Liver (tissue), 7 donors: ENCODE measurements at regions not wholly inside any gene's neighbourhood (a gene's known extent, or its start where the extent isn't known, plus 50 kb on each side); places are given as distances from the start of the nearest gene placed in this dataset.

Experiments used
- DNase-seq: peaks from one replicate; pipeline ENCODE4 v3.0.0-alpha.2; 2017; ENCODE audit warnings: low spot score
- H3K27ac ChIP-seq, 2 donors: one replicate each; pipeline ENCODE4 v1.7.0; 2013; ENCODE audit warnings: inconsistent platforms in 2 of 2, low read length in 2 of 2, control low read depth in 1 of 2, low read depth in 1 of 2, mild to moderate bottlenecking in 1 of 2
- H3K27me3 ChIP-seq, 4 donors: one replicate each; pipeline versions ENCODE4 v1.6.1 to v1.7.0; 2013; ENCODE audit warnings: low read length in 3 of 4, inconsistent platforms in 1 of 4, mild to moderate bottlenecking in 1 of 4, moderate library complexity in 1 of 4; ENCODE audit not compliant: control insufficient read depth in 4 of 4, insufficient read depth in 4 of 4
- H3K36me3 ChIP-seq, 4 donors: one replicate each; pipeline versions ENCODE4 v1.6.1 to v1.7.0; 2013; ENCODE audit warnings: low read length in 3 of 4, mild to moderate bottlenecking in 3 of 4, low read depth in 1 of 4, moderate library complexity in 1 of 4; ENCODE audit not compliant: control insufficient read depth in 4 of 4, insufficient read depth in 3 of 4
- H3K4me1 ChIP-seq, 4 donors: one replicate each; pipeline versions ENCODE4 v1.6.1 to v1.7.0; 2013; ENCODE audit warnings: low read length in 3 of 4, mild to moderate bottlenecking in 3 of 4, moderate library complexity in 1 of 4; ENCODE audit not compliant: control insufficient read depth in 4 of 4, insufficient read depth in 4 of 4
- H3K4me3 ChIP-seq, 3 donors: one replicate each; pipeline versions ENCODE4 v1.6.1 to v1.7.0; 2013; ENCODE audit warnings: low read length in 3 of 3, control low read depth in 1 of 3, low read depth in 1 of 3, mild to moderate bottlenecking in 1 of 3
- H3K9ac ChIP-seq, 2 donors: one replicate each; pipeline ENCODE4 v1.7.0; 2013; ENCODE audit warnings: low read length in 2 of 2, mild to moderate bottlenecking in 2 of 2, moderate library complexity in 2 of 2, control low read depth in 1 of 2, low read depth in 1 of 2
- H3K9me3 ChIP-seq, 4 donors: one replicate each; pipeline versions ENCODE4 v1.6.1 to v1.7.0; 2013; ENCODE audit warnings: low read length in 3 of 4; ENCODE audit not compliant: control insufficient read depth in 4 of 4
- ATF3 ChIP-seq: IDR thresholded peaks from 2 replicates; pipeline ENCODE4 v1.6.1; 2016; ENCODE audit warnings: antibody characterized with exemption
- FOXA1 ChIP-seq: IDR thresholded peaks from 2 replicates; pipeline ENCODE4 v1.6.1; 2016; ENCODE audit warnings: antibody characterized with exemption
- FOXA2 ChIP-seq: IDR thresholded peaks from 2 replicates; pipeline ENCODE4 v1.6.1; 2016; ENCODE audit warnings: antibody characterized with exemption
- GABPA ChIP-seq, 2 donors: IDR thresholded peaks in 1 of 2; conservative IDR thresholded peaks in 1 of 2; 2 replicates each; pipeline ENCODE4 v1.6.1; 2016; ENCODE audit warnings: antibody characterized with exemption in 2 of 2, mild to moderate bottlenecking in 1 of 2, moderate library complexity in 1 of 2
- HNF4A ChIP-seq, 2 donors: conservative IDR thresholded peaks; 2 replicates each; pipeline ENCODE4 v1.6.1; 2016; ENCODE audit warnings: antibody characterized with exemption in 2 of 2, mild to moderate bottlenecking in 2 of 2
- JUND ChIP-seq, 2 donors: IDR thresholded peaks; 2 replicates each; pipeline ENCODE4 v1.6.1; 2016; ENCODE audit warnings: antibody characterized with exemption in 2 of 2
- MAX ChIP-seq: IDR thresholded peaks from 2 replicates; pipeline ENCODE4 v1.6.1; 2016; ENCODE audit warnings: antibody characterized with exemption
- NR2F2 ChIP-seq: IDR thresholded peaks from 2 replicates; pipeline ENCODE4 v1.6.1; 2016; ENCODE audit warnings: antibody characterized with exemption
- RAD21 ChIP-seq, 2 donors: IDR thresholded peaks; 2 replicates each; pipeline ENCODE4 v1.6.1; 2016; ENCODE audit warnings: antibody characterized with exemption in 2 of 2, mild to moderate bottlenecking in 2 of 2
- RXRA ChIP-seq, 2 donors: IDR thresholded peaks; 2 replicates each; pipeline ENCODE4 v1.6.1; 2017 to 2018; ENCODE audit warnings: antibody characterized with exemption in 2 of 2, mild to moderate bottlenecking in 1 of 2
- SP1 ChIP-seq: IDR thresholded peaks from 2 replicates; pipeline ENCODE4 v1.6.1; 2018; ENCODE audit warnings: antibody characterized with exemption, mild to moderate bottlenecking
- TAF1 ChIP-seq: conservative IDR thresholded peaks from 2 replicates; pipeline ENCODE4 v1.6.1; 2016; ENCODE audit warnings: antibody characterized with exemption, mild to moderate bottlenecking
- YY1 ChIP-seq: IDR thresholded peaks from 2 replicates; pipeline ENCODE4 v1.6.1; 2016; ENCODE audit warnings: antibody characterized with exemption, mild to moderate bottlenecking
- WGBS: extraction: QIAGEN DNeasy Blood & Tissue Kit; methylation state at CpG from one replicate; pipeline ENCODE4 v1.1.7; 2013; 5-methylcytosine and 5-hydroxymethylcytosine counted together
- TF ChIP-seq, protein P1 (sequence below): IDR thresholded peaks from 2 replicates; pipeline ENCODE4 v1.6.1; 2016; ENCODE audit warnings: antibody characterized with exemption, mild to moderate bottlenecking
- TF ChIP-seq, protein P2 (sequence below): IDR thresholded peaks from 2 replicates; pipeline ENCODE4 v1.6.1; 2016; ENCODE audit warnings: antibody characterized with exemption
- donor health status: healthy.
- donor health status: healthy.
- donor health status: healthy.
- donor health status: healthy.

DNA sequence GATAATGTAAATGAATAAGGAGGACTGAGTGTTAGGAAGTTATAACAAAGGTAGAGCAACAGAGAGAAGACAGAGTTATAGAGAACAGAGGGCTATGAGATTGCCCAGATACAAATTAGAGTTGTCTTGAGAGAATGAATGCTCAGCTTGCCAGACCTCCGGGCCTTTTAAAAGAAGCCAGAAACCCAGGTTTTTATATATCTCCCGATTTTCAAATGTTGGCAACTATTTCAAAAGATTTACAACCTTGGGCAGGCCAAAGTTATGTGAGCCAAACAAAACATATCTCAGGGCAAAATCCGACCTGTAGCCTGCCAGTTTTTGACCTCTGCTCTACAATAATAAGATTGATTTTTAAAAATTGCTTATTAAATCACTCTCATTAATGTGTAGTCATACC, 573.1 kb upstream of the SLC10A2 start:
- Histone ChIP-seq H3K9me3 (no peaks in the 10 kb centered on the region), H3K4me3 (no peak overlapping the region), H3K9ac (no peak overlapping the region), H3K27ac (no peak overlapping the region), H3K36me3 (no peaks in the 10 kb centered on the region), H3K27me3 (no peaks in the 10 kb centered on the region), H3K4me1 (peaks cover 2 to 17% (median 11%) of the 10 kb centered on the region in 4 donors)
- no peak for DNase-seq
- 21% methylated on average over 3 of the region's 3 CpGs for WGBS
- TF ChIP-seq, protein P1, sequence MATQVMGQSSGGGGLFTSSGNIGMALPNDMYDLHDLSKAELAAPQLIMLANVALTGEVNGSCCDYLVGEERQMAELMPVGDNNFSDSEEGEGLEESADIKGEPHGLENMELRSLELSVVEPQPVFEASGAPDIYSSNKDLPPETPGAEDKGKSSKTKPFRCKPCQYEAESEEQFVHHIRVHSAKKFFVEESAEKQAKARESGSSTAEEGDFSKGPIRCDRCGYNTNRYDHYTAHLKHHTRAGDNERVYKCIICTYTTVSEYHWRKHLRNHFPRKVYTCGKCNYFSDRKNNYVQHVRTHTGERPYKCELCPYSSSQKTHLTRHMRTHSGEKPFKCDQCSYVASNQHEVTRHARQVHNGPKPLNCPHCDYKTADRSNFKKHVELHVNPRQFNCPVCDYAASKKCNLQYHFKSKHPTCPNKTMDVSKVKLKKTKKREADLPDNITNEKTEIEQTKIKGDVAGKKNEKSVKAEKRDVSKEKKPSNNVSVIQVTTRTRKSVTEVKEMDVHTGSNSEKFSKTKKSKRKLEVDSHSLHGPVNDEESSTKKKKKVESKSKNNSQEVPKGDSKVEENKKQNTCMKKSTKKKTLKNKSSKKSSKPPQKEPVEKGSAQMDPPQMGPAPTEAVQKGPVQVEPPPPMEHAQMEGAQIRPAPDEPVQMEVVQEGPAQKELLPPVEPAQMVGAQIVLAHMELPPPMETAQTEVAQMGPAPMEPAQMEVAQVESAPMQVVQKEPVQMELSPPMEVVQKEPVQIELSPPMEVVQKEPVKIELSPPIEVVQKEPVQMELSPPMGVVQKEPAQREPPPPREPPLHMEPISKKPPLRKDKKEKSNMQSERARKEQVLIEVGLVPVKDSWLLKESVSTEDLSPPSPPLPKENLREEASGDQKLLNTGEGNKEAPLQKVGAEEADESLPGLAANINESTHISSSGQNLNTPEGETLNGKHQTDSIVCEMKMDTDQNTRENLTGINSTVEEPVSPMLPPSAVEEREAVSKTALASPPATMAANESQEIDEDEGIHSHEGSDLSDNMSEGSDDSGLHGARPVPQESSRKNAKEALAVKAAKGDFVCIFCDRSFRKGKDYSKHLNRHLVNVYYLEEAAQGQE = no peak
- TF ChIP-seq RXRA (IDR thresholded peaks at IDR 0.05) (peak; percentile 64 to 69), HNF4A (conservative IDR thresholded peaks at IDR 0.05) (peak; percentile 64 to 73), JUND (IDR thresholded peaks at IDR 0.05) (no peak), YY1 (peak; percentile 23), MAX (no peak), RAD21 (IDR thresholded peaks at IDR 0.05) (peak; percentile 21 to 23), TAF1 (no peak), GABPA (IDR thresholded peaks at IDR 0.05 in 1 of 2, conservative IDR thresholded peaks at IDR 0.05 in 1 of 2) (no peak), FOXA1 (no peak), SP1 (peak; percentile 42), FOXA2 (no peak), NR2F2 (no peak)
- TF ChIP-seq, protein P2, sequence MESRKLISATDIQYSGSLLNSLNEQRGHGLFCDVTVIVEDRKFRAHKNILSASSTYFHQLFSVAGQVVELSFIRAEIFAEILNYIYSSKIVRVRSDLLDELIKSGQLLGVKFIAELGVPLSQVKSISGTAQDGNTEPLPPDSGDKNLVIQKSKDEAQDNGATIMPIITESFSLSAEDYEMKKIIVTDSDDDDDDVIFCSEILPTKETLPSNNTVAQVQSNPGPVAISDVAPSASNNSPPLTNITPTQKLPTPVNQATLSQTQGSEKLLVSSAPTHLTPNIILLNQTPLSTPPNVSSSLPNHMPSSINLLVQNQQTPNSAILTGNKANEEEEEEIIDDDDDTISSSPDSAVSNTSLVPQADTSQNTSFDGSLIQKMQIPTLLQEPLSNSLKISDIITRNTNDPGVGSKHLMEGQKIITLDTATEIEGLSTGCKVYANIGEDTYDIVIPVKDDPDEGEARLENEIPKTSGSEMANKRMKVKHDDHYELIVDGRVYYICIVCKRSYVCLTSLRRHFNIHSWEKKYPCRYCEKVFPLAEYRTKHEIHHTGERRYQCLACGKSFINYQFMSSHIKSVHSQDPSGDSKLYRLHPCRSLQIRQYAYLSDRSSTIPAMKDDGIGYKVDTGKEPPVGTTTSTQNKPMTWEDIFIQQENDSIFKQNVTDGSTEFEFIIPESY = no peak

- no peaks in the 10 kb centered on the region for H3K36me3 ChIP-seq
- H3K27ac ChIP-seq = no peak overlapping the region
- H3K4me3 ChIP-seq = no peak overlapping the region
- H3K4me1 ChIP-seq = peaks cover 2 to 17% (median 11%) of the 10 kb centered on the region in 4 donors
- H3K27me3 ChIP-seq = no peaks in the 10 kb centered on the region
- DNase-seq = no peak
- 54% methylated on average over 2 of the region's 2 CpGs for WGBS
- H3K9ac ChIP-seq = no peak overlapping the region
- no peaks in the 10 kb centered on the region for H3K9me3 ChIP-seq
- TF ChIP-seq, protein P2 = no peak
- no peak for TF ChIP-seq ATF3
These were observed 572.5 kb upstream of the SLC10A2 start for GRCh38 chr13:103638706-103639105.
